Osteocyte (in vitro differentiated cells): ENCODE measurements at regions not wholly inside any gene's neighbourhood (a gene's known extent, or its start where the extent isn't known, plus 50 kb on each side); places are given as distances from the start of the nearest gene placed in this dataset.
"Not testable (repeated sequence)": the region's sequence is repeated elsewhere in the genome, so short reads cannot be mapped to it uniquely, and the experiment has no call there.

ENCODE experiments used
- DNase-seq: peaks from one replicate; pipeline ENCODE4 v3.0.0; 2021; ENCODE audit warnings: mixed read lengths; ENCODE audit not compliant: unreplicated experiment; ENCODE audit errors: extremely low spot score
- H3K27ac Mint-ChIP-seq: one replicate; pipeline ENCODE4 v1.8.0; 2021; ENCODE audit warnings: mild to moderate bottlenecking, mixed read lengths; ENCODE audit not compliant: unreplicated experiment
- H3K27me3 Mint-ChIP-seq: one replicate; pipeline ENCODE4 v1.8.0; 2021; ENCODE audit warnings: mixed read lengths; ENCODE audit not compliant: unreplicated experiment
- H3K36me3 Mint-ChIP-seq: one replicate; pipeline ENCODE4 v1.8.0; 2021; ENCODE audit warnings: mixed read lengths; ENCODE audit not compliant: unreplicated experiment
- H3K4me1 Mint-ChIP-seq: one replicate; pipeline ENCODE4 v1.8.0; 2021; ENCODE audit warnings: mixed read lengths; ENCODE audit not compliant: unreplicated experiment
- H3K4me3 Mint-ChIP-seq: one replicate; pipeline ENCODE4 v1.8.0; 2021; ENCODE audit warnings: mild to moderate bottlenecking, moderate library complexity, mixed read lengths; ENCODE audit not compliant: unreplicated experiment
- H3K9me3 Mint-ChIP-seq: one replicate; pipeline ENCODE4 v1.8.0; 2021; ENCODE audit warnings: mixed read lengths; ENCODE audit not compliant: unreplicated experiment
- TF ChIP-seq, protein P1 (sequence below): fragments of 200-600 bp; sonication (generic); IDR thresholded peaks from 2 replicates; pipeline ENCODE4 v1.5.0; 2021; ENCODE audit warnings: antibody characterized with exemption, mild to moderate bottlenecking, moderate library complexity

DNA sequence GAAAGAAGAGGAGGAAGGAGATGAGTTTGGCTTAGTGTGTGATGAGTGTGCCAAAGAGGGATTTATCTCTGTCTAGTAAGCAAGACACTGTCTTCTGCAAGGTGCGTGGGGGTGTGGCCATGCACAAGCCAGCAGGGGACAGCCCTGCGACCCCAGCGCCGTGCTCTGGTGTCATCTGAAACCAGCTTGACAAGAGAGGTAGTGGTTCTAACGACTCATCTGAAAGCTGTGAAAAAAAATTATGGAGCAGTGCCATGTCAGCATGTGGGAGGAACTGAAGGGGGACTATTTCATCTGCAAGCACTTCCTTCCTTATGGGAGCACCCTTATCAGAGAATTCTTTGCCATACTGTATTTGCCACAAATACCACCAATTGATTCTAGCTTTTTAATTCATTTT lies 398.6 kb downstream of the PSAT1 start:
- no peaks in the 10 kb centered on the region for H3K36me3 Mint-ChIP-seq
- TF ChIP-seq, protein P1, sequence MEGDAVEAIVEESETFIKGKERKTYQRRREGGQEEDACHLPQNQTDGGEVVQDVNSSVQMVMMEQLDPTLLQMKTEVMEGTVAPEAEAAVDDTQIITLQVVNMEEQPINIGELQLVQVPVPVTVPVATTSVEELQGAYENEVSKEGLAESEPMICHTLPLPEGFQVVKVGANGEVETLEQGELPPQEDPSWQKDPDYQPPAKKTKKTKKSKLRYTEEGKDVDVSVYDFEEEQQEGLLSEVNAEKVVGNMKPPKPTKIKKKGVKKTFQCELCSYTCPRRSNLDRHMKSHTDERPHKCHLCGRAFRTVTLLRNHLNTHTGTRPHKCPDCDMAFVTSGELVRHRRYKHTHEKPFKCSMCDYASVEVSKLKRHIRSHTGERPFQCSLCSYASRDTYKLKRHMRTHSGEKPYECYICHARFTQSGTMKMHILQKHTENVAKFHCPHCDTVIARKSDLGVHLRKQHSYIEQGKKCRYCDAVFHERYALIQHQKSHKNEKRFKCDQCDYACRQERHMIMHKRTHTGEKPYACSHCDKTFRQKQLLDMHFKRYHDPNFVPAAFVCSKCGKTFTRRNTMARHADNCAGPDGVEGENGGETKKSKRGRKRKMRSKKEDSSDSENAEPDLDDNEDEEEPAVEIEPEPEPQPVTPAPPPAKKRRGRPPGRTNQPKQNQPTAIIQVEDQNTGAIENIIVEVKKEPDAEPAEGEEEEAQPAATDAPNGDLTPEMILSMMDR = no peak
- no peak for DNase-seq
- peaks cover 4% of the 10 kb centered on the region for H3K9me3 Mint-ChIP-seq
- no peak overlapping the region for H3K4me3 Mint-ChIP-seq
- no peak overlapping the region for H3K27ac Mint-ChIP-seq
- H3K27me3 Mint-ChIP-seq = no peaks in the 10 kb centered on the region
- H3K4me1 Mint-ChIP-seq = peaks cover 6% of the 10 kb centered on the region

DNA sequence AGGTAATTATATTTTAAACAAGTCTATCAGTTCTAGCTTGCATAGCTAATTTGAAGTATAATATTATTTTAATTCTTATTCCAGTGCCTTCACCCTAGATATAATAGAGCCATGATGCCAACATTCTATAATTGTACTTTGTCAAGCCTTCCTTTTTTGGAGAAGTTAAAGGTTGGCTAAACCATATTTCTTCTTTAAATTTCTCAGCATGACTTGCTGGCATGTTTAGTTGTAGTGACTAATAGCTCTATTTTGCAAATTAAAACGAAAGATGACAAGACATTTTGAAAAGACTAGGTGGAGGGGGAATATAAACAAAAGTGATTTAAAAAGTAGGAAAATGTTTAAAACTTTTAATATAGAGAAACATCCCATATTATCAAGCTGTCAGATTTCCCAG lies 400.7 kb downstream of the PSAT1 start:
- Mint-ChIP-seq H3K4me1 (peaks cover 6% of the 10 kb centered on the region), H3K27me3 (no peaks in the 10 kb centered on the region), H3K36me3 (no peaks in the 10 kb centered on the region), H3K9me3 (no peaks in the 10 kb centered on the region), H3K27ac (no peak overlapping the region), H3K4me3 (no peak overlapping the region)
- TF ChIP-seq, protein P1 = no peak
- no peak for DNase-seq

DNA sequence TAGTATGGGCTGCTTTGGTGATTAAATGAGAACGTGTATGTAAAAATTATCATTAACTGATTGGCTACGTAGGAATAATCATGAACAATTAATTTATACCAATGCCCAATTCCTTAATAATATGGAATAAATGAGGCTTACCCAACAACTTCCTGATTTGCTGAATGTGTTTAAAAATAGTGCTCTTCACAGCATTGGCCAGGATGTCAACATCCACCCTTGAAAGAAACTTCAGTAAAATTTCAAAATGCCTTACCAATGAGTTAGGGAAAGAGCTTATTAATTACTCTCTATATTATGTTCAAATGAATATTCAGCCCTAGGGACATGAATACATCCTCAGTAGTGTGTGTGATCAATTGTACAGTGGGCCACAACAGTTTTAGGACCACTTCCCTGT lies 401.4 kb downstream of the PSAT1 start:
- Mint-ChIP-seq H3K27me3 (no peaks in the 10 kb centered on the region), H3K36me3 (no peaks in the 10 kb centered on the region), H3K4me1 (peaks cover 6% of the 10 kb centered on the region), H3K4me3 (no peak overlapping the region), H3K27ac (no peak overlapping the region), H3K9me3 (no peaks in the 10 kb centered on the region)
- no peak for DNase-seq
- TF ChIP-seq, protein P1 = no peak

DNA sequence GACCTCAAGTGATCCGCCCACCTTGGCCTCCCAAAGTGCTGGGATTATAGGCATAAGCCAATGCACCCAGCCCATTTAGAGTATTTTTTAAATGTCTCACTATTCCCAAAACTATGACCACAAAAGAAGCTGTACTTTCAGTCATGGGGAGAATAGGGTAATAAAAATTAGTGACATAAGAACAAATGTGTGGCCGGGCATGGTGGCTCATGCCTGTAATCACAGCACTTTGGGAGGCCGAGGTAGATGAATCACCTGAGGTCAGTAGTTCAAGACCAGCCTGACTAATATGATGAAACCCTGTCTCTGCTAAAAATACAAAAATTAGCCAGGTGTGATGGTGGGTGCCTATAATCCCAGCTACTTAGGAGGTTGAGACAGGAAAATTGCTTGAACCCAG lies 402.3 kb downstream of the PSAT1 start:
- H3K4me1 Mint-ChIP-seq, DNase-seq, H3K27me3 Mint-ChIP-seq, H3K4me3 Mint-ChIP-seq, H3K36me3 Mint-ChIP-seq, H3K9me3 Mint-ChIP-seq, H3K27ac Mint-ChIP-seq: not testable (repeated sequence)

DNA sequence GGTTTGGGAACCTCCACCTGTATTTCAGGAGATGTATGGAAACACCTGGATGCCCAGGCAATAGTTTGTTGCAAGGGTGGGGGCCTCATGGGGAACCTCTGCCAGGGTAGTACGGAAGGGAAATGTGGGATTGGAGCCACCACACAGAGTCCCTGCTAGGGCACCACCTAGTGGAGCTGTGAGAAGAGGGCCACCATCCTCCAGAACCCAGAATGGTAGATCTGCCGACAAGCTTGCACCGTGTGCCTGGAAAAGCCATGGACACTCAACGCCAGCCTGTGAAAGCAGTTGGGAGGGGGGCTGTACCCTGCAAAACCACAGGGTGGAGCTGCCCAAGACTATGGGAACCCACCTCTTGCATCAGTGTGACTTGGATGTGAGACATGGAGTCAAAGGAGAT lies 407.2 kb downstream of the PSAT1 start:
- H3K4me1 Mint-ChIP-seq = peaks cover 24% of the 10 kb centered on the region
- TF ChIP-seq, protein P1 = peak; percentile 25

DNA sequence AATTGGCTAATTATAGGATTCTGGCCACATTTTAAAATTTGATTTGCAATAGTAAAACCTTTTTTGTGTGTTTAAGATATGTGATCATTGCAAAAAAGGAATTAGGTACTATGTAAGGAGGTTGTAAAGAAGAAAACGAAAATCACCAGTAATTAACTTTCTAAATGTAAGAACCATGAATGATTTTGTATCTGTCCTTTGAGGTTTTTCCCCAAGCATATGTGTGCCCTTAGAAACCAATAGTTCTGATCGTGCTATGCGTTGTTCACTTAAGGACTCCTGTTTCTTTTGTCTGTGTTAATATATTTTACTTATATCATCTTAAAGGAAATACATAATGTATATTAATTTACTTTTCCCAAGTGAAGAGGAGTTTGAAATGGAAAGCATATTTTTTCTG lies 410.2 kb downstream of the PSAT1 start:
- Mint-ChIP-seq H3K4me1 (peaks cover 26% of the 10 kb centered on the region), H3K27ac (peak overlapping the region; percentile 90), H3K9me3 (no peaks in the 10 kb centered on the region), H3K27me3 (no peaks in the 10 kb centered on the region), H3K36me3 (no peaks in the 10 kb centered on the region), H3K4me3 (no peak overlapping the region)
- no peak for DNase-seq
- TF ChIP-seq, protein P1 = no peak

More for the DNA sequence above, 407.2 kb downstream of the PSAT1 start:
- not testable (repeated sequence) for H3K4me3 Mint-ChIP-seq, H3K36me3 Mint-ChIP-seq, DNase-seq, H3K27ac Mint-ChIP-seq, H3K9me3 Mint-ChIP-seq, H3K27me3 Mint-ChIP-seq
